Eye (tissue), 1 donor: ENCODE measurements at regions not wholly inside any gene's neighbourhood (a gene's known extent, or its start where the extent isn't known, plus 50 kb on each side); places are given as distances from the start of the nearest gene placed in this dataset.

ENCODE experiments used
- DNase-seq: peaks from one replicate; pipeline ENCODE4 v3.0.0-alpha.2; 2015

- DNase-seq: no peak
These were observed 184.9 kb upstream of the LUZP2 start for GRCh38 chr11:24311974-24312373.

- no peak for DNase-seq
These were observed 184.2 kb upstream of the LUZP2 start for GRCh38 chr11:24312464-24313238.

GRCh38 chr11:24321229-24321628, 175.6 kb upstream of the LUZP2 start:
- no peak for DNase-seq

- no peak for DNase-seq
These were observed 172.6 kb upstream of the LUZP2 start for GRCh38 chr11:24324211-24324610.

GRCh38 chr11:24344222-24344621, 152.6 kb upstream of the LUZP2 start:
- DNase-seq: no peak

GRCh38 chr11:24348908-24349307, 147.9 kb upstream of the LUZP2 start:
- DNase-seq: peak; percentile 6

GRCh38 chr11:24351179-24351578, 145.7 kb upstream of the LUZP2 start:
- DNase-seq: no peak

- peak; percentile 30 for DNase-seq
These were observed 140.4 kb upstream of the LUZP2 start for GRCh38 chr11:24356501-24356900.

GRCh38 chr11:24357620-24358410, 139.0 kb upstream of the LUZP2 start:
- DNase-seq: no peak

- no peak for DNase-seq
These were observed 124.4 kb upstream of the LUZP2 start for GRCh38 chr11:24372491-24372890.

GRCh38 chr11:24373516-24373915, 123.3 kb upstream of the LUZP2 start:
- DNase-seq: no peak

- no peak for DNase-seq
These were observed 121.5 kb upstream of the LUZP2 start for GRCh38 chr11:24375351-24375750.

GRCh38 chr11:24375931-24376330, 120.9 kb upstream of the LUZP2 start:
- no peak for DNase-seq

- DNase-seq: no peak
These were observed 113.7 kb upstream of the LUZP2 start for GRCh38 chr11:24383137-24383536.

GRCh38 chr11:24384240-24384639, 112.6 kb upstream of the LUZP2 start:
- DNase-seq: no peak

- DNase-seq: peak; percentile 55
These were observed 110.1 kb upstream of the LUZP2 start for GRCh38 chr11:24386546-24387397.

- no peak for DNase-seq
These were observed 107.3 kb upstream of the LUZP2 start for GRCh38 chr11:24389575-24389974.

GRCh38 chr11:24390016-24390415, 106.8 kb upstream of the LUZP2 start:
- no peak for DNase-seq

- DNase-seq: no peak
These were observed 106.1 kb upstream of the LUZP2 start for GRCh38 chr11:24390762-24391161.

- DNase-seq: no peak
These were observed 105.7 kb upstream of the LUZP2 start for GRCh38 chr11:24391167-24391566.

GRCh38 chr11:24400059-24400665, 96.7 kb upstream of the LUZP2 start:
- DNase-seq: no peak

- DNase-seq: no peak
These were observed 90.5 kb upstream of the LUZP2 start for GRCh38 chr11:24406389-24406788.

GRCh38 chr11:24406980-24407379, 89.9 kb upstream of the LUZP2 start:
- no peak for DNase-seq
